Transverse colon (tissue), 4 donors: ENCODE measurements at regions not wholly inside any gene's neighbourhood (a gene's known extent, or its start where the extent isn't known, plus 50 kb on each side); places are given as distances from the start of the nearest gene placed in this dataset.

Source experiments
- EP300 ChIP-seq: sonication (generic); formaldehyde crosslinking; IDR thresholded peaks from one replicate; pipeline ENCODE4 v1.6.1; 2017; ENCODE audit warnings: antibody characterized with exemption, low read depth
- POLR2A ChIP-seq: fragments of 450-650 bp; IDR thresholded peaks from one replicate; pipeline ENCODE4 v1.6.1; 2016; ENCODE audit warnings: antibody characterized with exemption, mild to moderate bottlenecking, moderate library complexity
- POLR2AphosphoS5 ChIP-seq, 3 donors: sonication (generic); formaldehyde crosslinking; IDR thresholded peaks; one replicate each; pipeline ENCODE4 v1.6.1; 2016; ENCODE audit warnings: antibody characterized with exemption in 3 of 3
- TF ChIP-seq, protein P1 (sequence below), 5 experiments: fragments of 200-600 bp in 3 of 5; fragments of 450-650 bp in 2 of 5; sonication (generic) in 3 of 5; IDR thresholded peaks; 1 replicate in 2 of 5; 2 replicates in 3 of 5; pipeline ENCODE4 v1.5.1; 2016 to 2017; ENCODE audit warnings: antibody characterized with exemption in 5 of 5, inconsistent platforms in 3 of 5, mild to moderate bottlenecking in 2 of 5, moderate library complexity in 1 of 5

DNA sequence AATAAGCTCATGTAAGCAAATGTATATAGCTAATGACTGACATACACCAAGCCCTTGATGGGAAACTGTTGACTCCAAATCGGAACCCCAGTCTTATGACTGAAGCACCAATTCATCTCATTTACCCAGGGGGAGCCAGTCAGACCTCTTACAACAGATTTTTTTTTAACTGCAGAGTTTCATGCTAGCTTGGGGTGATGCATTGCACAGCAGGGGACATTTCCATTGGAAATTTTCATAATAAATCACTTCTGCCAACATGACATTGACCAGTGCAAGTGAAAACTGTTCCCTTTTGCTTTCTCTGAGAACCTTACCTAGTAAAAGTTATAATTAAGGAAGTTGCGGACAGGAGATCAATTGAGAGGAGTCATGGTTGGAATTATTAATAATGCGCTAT, 137.0 kb upstream of the VWC2 start:
- TF ChIP-seq POLR2A (no peak), EP300 (no peak), POLR2AphosphoS5 (IDR thresholded peaks at IDR 0.05) (no peak)
- TF ChIP-seq, protein P1, sequence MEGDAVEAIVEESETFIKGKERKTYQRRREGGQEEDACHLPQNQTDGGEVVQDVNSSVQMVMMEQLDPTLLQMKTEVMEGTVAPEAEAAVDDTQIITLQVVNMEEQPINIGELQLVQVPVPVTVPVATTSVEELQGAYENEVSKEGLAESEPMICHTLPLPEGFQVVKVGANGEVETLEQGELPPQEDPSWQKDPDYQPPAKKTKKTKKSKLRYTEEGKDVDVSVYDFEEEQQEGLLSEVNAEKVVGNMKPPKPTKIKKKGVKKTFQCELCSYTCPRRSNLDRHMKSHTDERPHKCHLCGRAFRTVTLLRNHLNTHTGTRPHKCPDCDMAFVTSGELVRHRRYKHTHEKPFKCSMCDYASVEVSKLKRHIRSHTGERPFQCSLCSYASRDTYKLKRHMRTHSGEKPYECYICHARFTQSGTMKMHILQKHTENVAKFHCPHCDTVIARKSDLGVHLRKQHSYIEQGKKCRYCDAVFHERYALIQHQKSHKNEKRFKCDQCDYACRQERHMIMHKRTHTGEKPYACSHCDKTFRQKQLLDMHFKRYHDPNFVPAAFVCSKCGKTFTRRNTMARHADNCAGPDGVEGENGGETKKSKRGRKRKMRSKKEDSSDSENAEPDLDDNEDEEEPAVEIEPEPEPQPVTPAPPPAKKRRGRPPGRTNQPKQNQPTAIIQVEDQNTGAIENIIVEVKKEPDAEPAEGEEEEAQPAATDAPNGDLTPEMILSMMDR (IDR thresholded peaks at IDR 0.05), result no peak
